ENCODE measurements at regions not wholly inside any gene's neighbourhood (a gene's known extent, or its start where the extent isn't known, plus 50 kb on each side); places are given as distances from the start of the nearest gene placed in this dataset.
"Not testable (repeated sequence)": the region's sequence is repeated elsewhere in the genome, so short reads cannot be mapped to it uniquely, and the experiment has no call there.

DNA sequence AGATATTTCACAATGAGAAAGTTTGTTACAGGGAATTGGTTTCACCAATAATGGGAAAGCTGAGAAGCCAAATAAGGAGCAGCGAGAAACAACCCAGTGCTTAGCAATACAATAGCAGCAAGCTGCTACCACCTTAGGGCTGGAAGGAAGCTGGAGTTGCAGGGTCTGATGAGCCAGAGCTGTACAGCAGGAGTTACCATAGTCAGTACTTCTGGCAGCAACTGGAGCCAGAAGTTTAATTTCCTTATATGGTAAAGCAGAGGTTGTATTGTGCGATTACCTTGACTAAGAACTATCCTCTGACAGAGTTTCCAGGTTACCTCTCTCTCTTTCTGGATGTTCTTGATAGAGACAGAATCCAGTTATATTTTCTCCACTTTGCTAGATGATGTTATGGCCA, 137.1 kb upstream of the OLIG3 start:
- Histone ChIP-seq H3K4me3 (ENCODE audit: control extremely low read depth in 1 of 5, extremely low read depth in 1 of 5, insufficient read depth in 1 of 5, low read depth in 2 of 5, low read length in 4 of 5) (no peak overlapping the region), H3K9me3 (ENCODE audit: control extremely low read depth in 1 of 3, control insufficient read depth in 2 of 3, insufficient read depth in 1 of 3, low read length in 2 of 3) (no peaks in the 10 kb centered on the region), H3K27me3 (replicated peaks in 1 of 4; ENCODE audit: control extremely low read depth in 1 of 4, control insufficient read depth in 3 of 4, insufficient read depth in 4 of 4, low read length in 3 of 4) (peaks cover 0 to 4% (median 2%) of the 10 kb centered on the region in 4 experiments), H3K79me2 (ENCODE audit: control insufficient read depth, insufficient read depth, low read length) (no peaks in the 10 kb centered on the region), H3K9ac (ENCODE audit: low read length) (no peak overlapping the region), H4K20me1 (ENCODE audit: control insufficient read depth, insufficient read depth, low read length, poor library complexity, severe bottlenecking) (no peaks in the 10 kb centered on the region), H3K4me2 (replicated peaks; ENCODE audit: low read depth, low read length, poor library complexity, severe bottlenecking) (no peak overlapping the region), H3K36me3 (replicated peaks in 1 of 2; ENCODE audit: control extremely low read depth in 1 of 2, control insufficient read depth in 1 of 2, extremely low read depth in 1 of 2, insufficient read depth in 2 of 2, low read length in 1 of 2) (no peaks in the 10 kb centered on the region), H3K4me1 (ENCODE audit: control insufficient read depth in 2 of 2, insufficient read depth in 2 of 2, low read length in 2 of 2) (no peaks in the 10 kb centered on the region), H3K27ac (ENCODE audit: low read length in 2 of 2) (no peak overlapping the region), H2AFZ (ENCODE audit: insufficient read depth, low read depth, low read length, poor library complexity, severe bottlenecking) (no peak overlapping the region)
- Mint-ChIP-seq H3K9me3 (ENCODE audit: insufficient read depth) (no peaks in the 10 kb centered on the region), H3K4me3 (no peak overlapping the region), H3K27me3 (peaks cover 14% of the 10 kb centered on the region), H3K4me1 (no peaks in the 10 kb centered on the region), H3K27ac (no peak overlapping the region)
- no CpG with 5 or more reads among the region's 2 CpGs for WGBS (ENCODE audit: insufficient coverage)
- ATAC-seq (ENCODE audit: low read depth) (no peak), DNase-seq (no peak)
- intact Hi-C loops (cut with micrococcal nuclease), result no loop called here
- ChIA-PET POLR2A (no interaction called here), CTCF (interaction anchor here (1.6 kb wide), 1 partner anchor 10 kb away, joined by 10 read pairs; no protein-coding TSS in a partner anchor)
- no peak for TF ChIP-seq EZH2 (IDR thresholded peaks at IDR 0.05; ENCODE audit: borderline replicate concordance, insufficient read depth, low read depth, low read length, poor library complexity, severe bottlenecking)
- TF ChIP-seq, protein P1, sequence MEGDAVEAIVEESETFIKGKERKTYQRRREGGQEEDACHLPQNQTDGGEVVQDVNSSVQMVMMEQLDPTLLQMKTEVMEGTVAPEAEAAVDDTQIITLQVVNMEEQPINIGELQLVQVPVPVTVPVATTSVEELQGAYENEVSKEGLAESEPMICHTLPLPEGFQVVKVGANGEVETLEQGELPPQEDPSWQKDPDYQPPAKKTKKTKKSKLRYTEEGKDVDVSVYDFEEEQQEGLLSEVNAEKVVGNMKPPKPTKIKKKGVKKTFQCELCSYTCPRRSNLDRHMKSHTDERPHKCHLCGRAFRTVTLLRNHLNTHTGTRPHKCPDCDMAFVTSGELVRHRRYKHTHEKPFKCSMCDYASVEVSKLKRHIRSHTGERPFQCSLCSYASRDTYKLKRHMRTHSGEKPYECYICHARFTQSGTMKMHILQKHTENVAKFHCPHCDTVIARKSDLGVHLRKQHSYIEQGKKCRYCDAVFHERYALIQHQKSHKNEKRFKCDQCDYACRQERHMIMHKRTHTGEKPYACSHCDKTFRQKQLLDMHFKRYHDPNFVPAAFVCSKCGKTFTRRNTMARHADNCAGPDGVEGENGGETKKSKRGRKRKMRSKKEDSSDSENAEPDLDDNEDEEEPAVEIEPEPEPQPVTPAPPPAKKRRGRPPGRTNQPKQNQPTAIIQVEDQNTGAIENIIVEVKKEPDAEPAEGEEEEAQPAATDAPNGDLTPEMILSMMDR (IDR thresholded peaks at IDR 0.05), result no peak

DNA sequence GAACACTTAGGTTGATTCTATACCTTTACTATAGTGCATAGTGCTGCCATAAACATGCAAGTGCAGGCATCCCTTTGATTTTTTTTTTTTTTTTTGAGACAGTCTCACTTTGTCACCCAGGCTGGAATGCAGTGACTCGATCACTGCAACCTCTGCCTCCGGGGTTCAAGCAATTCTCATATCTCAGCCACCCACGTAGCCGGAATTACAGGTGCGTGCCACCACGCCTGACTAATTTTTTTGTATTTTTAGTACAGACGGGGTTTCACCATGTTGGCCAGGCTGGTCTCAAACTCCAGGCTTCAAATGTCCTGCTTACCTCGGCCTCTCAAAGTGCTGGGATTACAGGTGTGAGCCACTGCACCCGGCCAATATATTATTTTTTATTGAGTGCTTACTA, 140.0 kb upstream of the OLIG3 start:
- intact Hi-C loops (cut with micrococcal nuclease); H3K36me3 ChIP-seq (replicated peaks in 1 of 2; ENCODE audit: control extremely low read depth in 1 of 2, control insufficient read depth in 1 of 2, extremely low read depth in 1 of 2, insufficient read depth in 2 of 2, low read length in 1 of 2); H3K4me3 ChIP-seq (ENCODE audit: control extremely low read depth in 1 of 5, extremely low read depth in 1 of 5, insufficient read depth in 1 of 5, low read depth in 2 of 5, low read length in 4 of 5); H2AFZ ChIP-seq (ENCODE audit: insufficient read depth, low read depth, low read length, poor library complexity, severe bottlenecking); H3K27ac Mint-ChIP-seq; H3K79me2 ChIP-seq (ENCODE audit: control insufficient read depth, insufficient read depth, low read length); H3K9ac ChIP-seq (ENCODE audit: low read length); H3K4me2 ChIP-seq (replicated peaks; ENCODE audit: low read depth, low read length, poor library complexity, severe bottlenecking); H3K27me3 ChIP-seq (replicated peaks in 1 of 4; ENCODE audit: control extremely low read depth in 1 of 4, control insufficient read depth in 3 of 4, insufficient read depth in 4 of 4, low read length in 3 of 4); H3K9me3 Mint-ChIP-seq (ENCODE audit: insufficient read depth); H3K4me1 ChIP-seq (ENCODE audit: control insufficient read depth in 2 of 2, insufficient read depth in 2 of 2, low read length in 2 of 2); POLR2A ChIA-PET; H3K9me3 ChIP-seq (ENCODE audit: control extremely low read depth in 1 of 3, control insufficient read depth in 2 of 3, insufficient read depth in 1 of 3, low read length in 2 of 3); H3K27ac ChIP-seq (ENCODE audit: low read length in 2 of 2); CTCF ChIA-PET; H3K4me3 Mint-ChIP-seq; H3K27me3 Mint-ChIP-seq; H3K4me1 Mint-ChIP-seq; ATAC-seq (ENCODE audit: low read depth); DNase-seq; H4K20me1 ChIP-seq (ENCODE audit: control insufficient read depth, insufficient read depth, low read length, poor library complexity, severe bottlenecking): not testable (repeated sequence)
- WGBS (ENCODE audit: insufficient coverage), result 62% methylated on average over 7 of the region's 9 CpGs
